Right kidney (tissue), 1 donor: ENCODE measurements at regions not wholly inside any gene's neighbourhood (a gene's known extent, or its start where the extent isn't known, plus 50 kb on each side); places are given as distances from the start of the nearest gene placed in this dataset.
"Not testable (repeated sequence)": the region's sequence is repeated elsewhere in the genome, so short reads cannot be mapped to it uniquely, and the experiment has no call there.

Experiments used
- DNase-seq: peaks from one replicate; pipeline ENCODE4 v3.0.0-alpha.2; 2016

DNA sequence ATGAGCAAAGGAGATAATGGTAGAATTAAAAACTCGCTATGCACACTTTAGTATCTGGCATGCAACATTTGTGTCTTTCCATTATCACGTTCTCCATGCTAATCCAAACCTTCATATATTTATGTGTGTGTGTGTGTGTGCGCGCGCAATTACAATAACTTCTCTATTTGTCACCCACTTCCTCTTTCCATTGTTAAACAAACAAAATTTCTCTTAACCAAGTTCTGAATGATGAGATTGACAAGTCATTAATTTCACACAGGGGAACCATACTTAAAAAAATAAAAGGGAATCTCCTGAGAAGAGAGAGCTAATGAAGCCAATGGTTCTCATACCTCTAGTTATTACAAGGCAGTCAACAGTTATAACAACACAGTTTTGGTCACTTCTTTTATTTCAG is 575.9 kb upstream of the MDGA2 start:
- DNase-seq: no peak

- no peak for DNase-seq
Measured at GRCh38 chr14:48250575-48250974, 575.2 kb upstream of the MDGA2 start.

DNA sequence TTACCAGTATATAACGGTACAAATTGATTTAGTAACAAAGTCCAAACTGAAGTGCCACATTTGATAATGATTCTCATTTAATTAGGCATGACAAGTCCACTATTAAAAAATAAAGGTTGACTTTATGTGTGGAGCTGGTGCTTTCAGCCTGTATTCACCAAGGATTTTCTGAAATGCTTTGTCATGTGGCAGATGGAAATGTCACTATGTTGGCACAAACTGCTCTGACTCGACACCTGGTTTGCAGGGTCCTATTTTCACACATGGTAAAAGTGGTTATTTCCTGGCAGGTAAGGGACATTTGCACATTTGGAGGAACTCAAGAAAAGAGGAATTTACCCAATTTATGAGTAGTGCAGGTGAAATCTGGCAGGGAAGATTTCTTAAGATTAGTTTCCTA is 572.6 kb upstream of the MDGA2 start:
- no peak for DNase-seq

- DNase-seq: no peak
Measured at GRCh38 chr14:48243900-48244299, 568.5 kb upstream of the MDGA2 start.

DNA sequence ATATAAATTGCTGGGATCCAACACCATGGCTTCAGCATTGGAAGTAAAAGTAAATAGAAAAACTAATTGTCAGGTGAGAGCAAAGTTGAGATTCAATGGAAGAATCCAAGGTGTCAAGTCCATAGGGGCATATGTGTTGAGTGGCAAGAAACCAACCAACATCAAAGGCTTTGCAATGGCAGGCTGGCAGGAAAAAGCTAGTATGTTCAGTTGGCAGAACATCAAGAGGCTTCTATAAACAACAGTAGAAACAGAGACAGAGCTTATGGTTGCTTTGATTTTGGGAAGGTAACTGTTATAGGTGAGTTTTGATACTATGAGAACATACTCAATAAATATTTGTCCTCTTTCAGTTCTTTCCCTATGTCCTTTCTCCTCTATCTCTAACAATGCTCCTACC is 553.7 kb upstream of the MDGA2 start:
- DNase-seq: no peak

DNA sequence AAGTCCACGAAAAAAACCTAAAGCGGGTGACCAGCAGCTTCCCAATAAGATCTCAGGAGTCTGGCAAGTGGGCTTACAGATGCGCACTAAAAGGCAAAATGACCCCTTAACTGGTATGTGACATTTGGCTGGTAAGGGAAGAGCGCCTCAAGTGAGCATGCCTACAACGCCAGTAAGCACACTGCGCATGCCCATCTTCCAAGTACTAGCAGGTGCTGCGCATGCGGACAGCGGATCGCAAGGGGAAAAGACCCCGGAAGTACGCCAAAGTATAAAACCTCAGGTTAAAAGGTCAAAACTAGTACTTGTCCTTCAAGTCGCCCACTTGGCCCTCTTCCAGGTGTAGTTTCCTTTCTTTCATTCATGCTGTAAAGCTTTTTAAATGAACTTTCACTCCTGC is 518.5 kb upstream of the MDGA2 start:
- no peak for DNase-seq

DNA sequence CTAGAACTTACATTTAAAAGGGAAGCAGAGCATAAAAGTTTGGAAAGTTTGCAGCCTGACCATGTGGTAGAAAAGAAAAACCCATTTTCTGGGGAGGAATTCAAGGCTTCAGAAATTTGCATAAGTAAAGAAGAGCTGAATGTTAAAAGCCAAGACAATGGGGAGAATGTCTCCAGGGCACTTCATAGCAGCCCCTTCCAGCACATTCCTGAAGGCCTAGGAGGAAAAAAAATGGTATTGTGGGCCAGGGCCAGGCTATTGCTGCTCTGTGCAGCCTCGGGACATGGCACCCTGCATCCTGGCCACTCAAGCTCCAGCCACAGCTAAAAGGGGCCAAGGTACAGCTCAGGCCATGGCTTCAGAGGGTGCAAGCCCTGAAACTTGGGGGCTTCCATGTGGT is 474.2 kb upstream of the MDGA2 start:
- not testable (repeated sequence) for DNase-seq

- DNase-seq: no peak
Measured at GRCh38 chr14:48140804-48141203, 465.4 kb upstream of the MDGA2 start.

- DNase-seq: no peak
Measured at GRCh38 chr14:48129472-48129871, 454.1 kb upstream of the MDGA2 start.

DNA sequence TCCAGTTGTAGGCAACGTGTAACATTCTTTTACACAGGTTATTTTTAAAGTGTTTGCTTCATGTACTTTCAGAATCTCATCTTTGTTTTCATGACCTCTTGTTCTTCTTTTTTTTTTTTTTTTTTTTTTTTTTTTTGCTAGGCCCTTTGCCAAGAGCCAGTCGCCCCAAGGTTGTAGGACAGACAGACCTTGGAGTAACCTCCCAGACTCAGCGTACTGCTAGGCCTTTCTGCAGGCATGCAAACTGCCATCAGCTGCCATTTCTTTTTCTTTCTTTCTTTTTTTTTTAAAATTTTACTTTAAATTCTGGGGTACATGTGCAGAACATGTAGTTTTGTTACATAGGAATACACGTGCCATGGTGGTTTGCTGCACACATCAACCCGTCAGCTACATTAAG is 452.3 kb upstream of the MDGA2 start:
- DNase-seq: no peak

DNA sequence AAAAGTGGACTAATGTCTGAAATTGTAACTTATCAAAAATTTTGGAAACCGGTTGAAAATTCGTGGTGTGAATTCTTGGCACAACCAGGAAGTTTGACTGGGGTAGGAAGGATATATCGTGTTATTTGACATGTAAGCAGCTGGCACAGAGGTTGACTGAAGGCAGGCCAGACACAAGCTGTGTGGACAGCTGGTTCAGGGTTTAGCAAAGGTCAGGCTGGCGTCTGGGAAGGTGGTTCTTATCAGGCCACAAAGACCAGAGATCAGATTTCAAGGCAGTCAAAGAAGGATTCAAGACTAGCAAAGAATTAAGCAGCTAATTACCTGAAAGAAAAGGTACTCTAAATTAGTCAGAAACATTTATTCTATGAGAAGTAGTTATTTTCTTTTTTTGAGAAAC is 450.2 kb upstream of the MDGA2 start:
- no peak for DNase-seq

- no peak for DNase-seq
Measured at GRCh38 chr14:48113713-48114112, 438.3 kb upstream of the MDGA2 start.

DNA sequence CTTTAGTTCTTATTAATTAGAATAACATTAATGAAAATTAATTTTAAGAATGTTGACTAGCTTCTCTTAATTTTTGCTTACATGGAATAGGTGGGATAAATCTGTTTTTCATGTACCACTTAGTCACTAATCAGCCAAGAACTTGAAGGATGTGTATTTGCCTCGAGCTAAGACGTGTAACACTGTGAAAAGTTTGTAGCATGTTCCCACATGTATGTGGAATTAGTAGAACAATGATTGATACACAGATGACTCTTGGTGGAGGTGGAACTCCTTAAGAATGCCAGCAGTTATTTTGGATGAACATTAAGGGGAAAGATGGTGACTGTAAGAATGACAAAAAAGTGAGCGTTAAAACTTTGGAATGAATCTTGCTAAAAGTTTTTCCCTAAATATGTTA is 435.7 kb upstream of the MDGA2 start:
- no peak for DNase-seq

DNA sequence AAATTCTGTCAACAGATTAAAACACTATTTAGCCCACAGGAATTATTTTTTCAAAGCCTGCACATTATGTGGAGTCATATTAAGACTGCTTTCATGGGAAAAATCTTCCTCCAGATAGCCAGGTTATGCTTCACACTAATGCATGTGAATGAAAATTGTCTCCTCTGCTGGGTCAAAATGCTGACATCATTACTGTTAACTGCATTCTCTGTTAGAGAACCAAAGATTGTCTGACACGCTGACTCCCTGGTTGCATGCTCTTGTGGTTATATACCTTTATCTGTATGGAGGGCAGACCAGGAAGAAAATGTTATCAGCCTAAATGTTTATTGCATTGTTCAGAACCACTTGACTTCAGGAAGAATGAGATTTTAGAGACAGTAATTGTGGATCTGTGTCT is 432.2 kb upstream of the MDGA2 start:
- no peak for DNase-seq

DNA sequence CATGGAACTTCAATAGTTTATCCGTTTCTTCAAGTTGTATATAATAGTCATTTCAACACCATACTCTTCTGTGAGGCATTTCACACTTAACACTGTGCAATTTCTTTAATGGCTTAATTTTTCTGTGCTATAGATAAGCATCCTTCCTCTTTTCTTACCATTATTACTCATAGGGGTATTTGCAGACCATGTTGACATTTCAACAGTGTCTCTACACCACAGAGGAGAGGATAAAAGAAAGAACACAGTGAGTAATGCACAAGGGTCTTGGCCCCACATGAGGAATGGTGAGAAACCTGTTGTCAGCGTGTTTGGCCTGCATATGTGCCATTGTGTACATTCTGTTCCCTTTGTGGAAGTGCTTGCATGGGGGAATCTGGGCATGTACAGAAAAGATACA is 421.5 kb upstream of the MDGA2 start:
- no peak for DNase-seq

DNA sequence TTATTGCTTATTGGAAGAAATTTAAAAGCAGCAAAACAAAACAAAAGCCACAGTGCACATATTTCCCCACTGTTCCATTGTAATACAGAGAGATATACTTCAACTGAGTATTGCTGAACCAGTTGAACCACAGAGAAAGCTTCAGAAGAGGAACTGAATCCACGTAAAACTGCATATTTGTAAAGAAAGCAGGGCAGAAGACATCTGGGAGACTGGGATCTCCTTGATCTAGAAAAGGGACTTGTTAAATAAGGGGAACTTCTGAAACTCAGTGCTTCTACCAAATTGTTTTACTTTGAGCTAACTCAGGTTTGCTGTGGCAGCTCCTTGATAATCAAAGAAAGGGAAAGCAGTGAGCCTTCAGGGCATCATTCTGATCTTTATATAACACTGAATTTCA is 411.1 kb upstream of the MDGA2 start:
- DNase-seq: no peak

DNA sequence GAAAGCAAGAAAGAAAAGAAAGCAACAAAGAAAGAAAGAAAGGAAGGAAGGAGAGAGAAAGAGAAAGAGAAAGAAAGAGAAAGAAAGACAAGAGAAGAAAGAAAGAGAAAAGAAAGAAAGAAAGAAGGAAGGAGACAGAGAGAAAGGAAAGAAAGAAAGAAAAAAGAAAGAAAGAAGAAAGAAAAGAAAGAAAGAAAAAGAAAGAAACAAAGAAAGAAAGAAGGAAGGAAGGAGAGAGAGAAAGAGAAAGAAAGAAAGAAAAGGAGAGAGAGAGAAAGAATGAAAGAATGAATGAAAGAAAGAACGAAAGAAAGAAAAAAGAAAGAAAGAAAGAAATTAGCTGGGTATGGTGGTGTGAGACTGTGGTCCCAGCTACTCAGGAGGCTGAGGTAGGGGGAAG is 400.1 kb upstream of the MDGA2 start:
- DNase-seq: no peak

DNA sequence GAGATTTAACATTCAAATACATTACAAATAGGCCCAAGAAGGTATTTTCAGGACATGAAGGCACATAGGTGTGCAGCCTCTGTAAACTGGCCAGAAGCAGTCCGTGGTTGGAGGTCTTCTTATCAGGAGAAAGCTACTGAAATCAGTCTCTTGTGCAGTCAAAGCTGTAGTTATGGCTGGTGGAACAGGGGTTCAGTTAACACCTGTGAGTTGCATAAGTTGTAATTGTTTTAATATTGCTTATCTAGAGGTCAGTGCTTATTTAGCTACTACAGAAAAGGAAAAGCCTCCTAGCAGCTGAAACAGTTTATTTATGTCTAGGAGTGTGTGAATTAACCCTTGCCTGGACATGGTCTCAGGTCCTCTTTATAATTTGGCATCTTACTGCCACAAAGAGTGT is 377.6 kb upstream of the MDGA2 start:
- no peak for DNase-seq

- no peak for DNase-seq
Measured at GRCh38 chr14:48035836-48036235, 360.4 kb upstream of the MDGA2 start.

DNA sequence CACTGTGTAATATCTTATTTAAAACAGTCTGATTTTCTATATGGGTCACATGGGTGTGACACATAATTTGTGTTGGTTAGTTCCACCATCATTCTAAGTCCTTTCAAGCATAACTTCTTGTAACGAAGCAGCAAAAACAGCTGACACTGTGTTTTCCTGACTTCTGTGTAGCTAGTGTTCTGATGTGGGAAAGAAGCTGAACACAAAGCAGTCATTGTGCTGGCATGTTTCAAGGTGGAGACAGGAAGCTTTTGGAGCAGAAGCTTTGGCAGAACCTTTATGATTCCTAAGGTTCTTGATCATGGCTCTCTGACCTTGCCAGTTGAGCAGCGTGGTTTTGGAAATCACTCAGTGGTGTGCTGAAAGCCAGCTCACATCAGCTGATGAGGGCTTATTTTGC is 351.7 kb upstream of the MDGA2 start:
- DNase-seq: no peak

- no peak for DNase-seq
Measured at GRCh38 chr14:48023881-48024280, 348.5 kb upstream of the MDGA2 start.

DNA sequence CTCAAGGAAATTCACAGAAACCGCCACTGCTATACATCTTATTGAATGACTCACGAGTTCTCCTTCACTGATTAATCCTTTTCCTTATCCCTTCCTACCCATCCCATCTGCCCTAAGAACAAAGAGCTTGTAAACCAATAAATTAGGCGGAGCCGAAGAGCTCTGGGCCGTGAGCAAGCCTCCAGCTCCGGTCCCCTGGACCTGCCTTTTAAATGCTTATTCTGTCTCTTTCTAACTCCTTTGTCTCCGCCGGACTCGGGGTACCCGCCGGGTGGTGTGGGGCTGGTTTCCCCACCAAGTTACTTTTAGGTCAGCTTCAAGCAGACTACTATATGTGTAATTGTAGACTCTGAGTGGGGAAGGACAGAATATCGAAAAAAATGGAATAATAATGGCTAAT is 336.1 kb upstream of the MDGA2 start:
- DNase-seq: not testable (repeated sequence)

DNA sequence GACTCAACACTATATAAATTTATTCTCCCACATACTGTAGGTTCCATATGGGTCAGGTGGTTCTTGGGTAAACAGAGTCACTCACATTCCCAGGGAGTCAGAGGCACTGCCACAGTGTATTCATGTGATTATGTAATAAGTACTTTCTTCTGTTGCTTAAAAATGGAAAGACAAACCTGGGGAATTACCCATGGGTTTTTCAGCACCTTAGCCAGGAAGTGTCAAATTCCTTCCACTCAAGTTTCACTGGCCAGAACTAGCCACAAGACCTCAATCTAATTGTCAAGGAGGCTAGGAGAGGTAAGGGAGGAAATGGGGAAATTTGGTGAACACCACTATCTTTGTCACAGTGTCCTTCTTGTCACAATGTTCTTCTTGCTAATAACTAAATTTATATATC is 333.2 kb upstream of the MDGA2 start:
- DNase-seq: no peak

DNA sequence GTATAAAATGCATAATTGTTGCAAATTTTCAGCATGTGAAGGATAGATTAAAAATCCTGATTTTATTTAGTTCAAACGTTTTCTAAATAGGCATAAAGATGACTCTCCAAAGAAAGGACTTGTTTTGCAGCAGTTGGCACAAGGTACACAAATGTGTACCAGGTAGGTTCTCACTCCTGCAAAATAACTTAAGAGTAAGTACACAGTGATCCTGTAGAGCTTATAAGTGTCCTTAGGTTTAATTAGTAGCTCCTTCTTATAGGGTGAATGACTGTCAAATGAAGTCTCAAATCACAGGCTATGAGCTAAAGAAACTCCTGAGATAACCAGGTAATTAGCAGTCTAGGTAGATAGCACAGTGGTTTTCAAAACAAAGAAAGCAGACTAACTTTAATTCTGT is 330.6 kb upstream of the MDGA2 start:
- DNase-seq: no peak

DNA sequence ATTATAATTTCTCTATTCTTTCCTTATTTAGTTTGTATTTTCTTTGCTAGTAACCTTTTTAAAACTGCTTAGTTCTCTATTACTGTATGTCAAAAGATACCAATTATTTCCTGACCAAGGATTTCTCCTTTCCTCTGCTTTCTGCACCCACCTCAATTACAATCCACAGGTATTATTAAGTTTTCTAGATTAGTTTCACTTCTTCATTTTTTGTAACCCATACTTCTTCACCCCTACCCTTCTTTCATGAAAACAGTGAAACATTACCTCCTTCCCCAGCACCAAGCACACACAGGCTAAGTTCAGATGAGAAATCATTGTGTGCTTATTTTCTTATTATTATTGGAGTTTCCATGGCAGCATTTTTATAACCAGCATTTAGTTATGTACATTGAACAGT is 318.5 kb upstream of the MDGA2 start:
- DNase-seq: no peak

DNA sequence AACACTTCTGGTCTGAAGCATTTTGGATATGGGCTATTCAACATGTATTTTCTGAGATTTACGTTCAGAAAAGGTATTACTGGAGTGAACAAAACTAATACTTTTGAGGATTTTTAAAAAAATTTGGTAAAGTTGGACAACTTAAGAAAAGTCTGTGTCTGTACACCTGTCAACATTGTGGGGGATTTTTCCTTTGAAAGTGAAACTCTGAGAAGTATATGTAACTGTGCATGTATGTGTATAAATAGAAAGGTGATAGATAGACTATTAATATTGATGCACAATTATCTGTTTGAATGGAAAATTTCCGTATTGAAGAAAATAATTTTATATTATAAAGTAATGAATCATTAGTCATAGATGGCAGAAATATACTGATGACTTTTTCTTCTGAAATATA is 312.8 kb upstream of the MDGA2 start:
- no peak for DNase-seq
